Heart left ventricle (tissue), 16 donors: ENCODE measurements at regions not wholly inside any gene's neighbourhood (a gene's known extent, or its start where the extent isn't known, plus 50 kb on each side); places are given as distances from the start of the nearest gene placed in this dataset.

ENCODE experiments used
- ATAC-seq, 4 donors: fragments of 200-7000 bp; cut with Tn5 transposase; one replicate each; pipeline ENCODE4 v1.9.1; 2020 to 2022; ENCODE audit warnings: moderate library complexity in 4 of 4, mild to moderate bottlenecking in 3 of 4, moderate number of reproducible peaks in 1 of 4
- DNase-seq, 5 donors: peaks; one replicate each; pipeline ENCODE4 v3.0.0-alpha.2; 2020
- H3K27ac ChIP-seq, 12 donors: fragments of 200-600 bp; sonication (generic) in 4 of 12; one replicate each; pipeline versions ENCODE4 v1.5.0 to v1.8.0; 2016 to 2022; ENCODE audit warnings: mild to moderate bottlenecking in 2 of 12
- H3K27me3 ChIP-seq, 9 donors: fragments of 200-600 bp; sonication (generic) in 2 of 9; one replicate each; pipeline versions ENCODE4 v1.5.1 to v1.8.0; 2016 to 2022; ENCODE audit warnings: mild to moderate bottlenecking in 3 of 9
- H3K36me3 ChIP-seq, 9 donors: fragments of 200-600 bp; sonication (generic) in 2 of 9; one replicate each; pipeline versions ENCODE4 v1.5.0 to v1.8.0; 2018 to 2022; ENCODE audit warnings: mild to moderate bottlenecking in 2 of 9
- H3K4me1 ChIP-seq, 12 donors: fragments of 200-600 bp; sonication (generic) in 4 of 12; one replicate each; pipeline versions ENCODE4 v1.5.0 to v1.8.0; 2016 to 2022; ENCODE audit warnings: mild to moderate bottlenecking in 3 of 12
- H3K4me3 ChIP-seq, 12 donors: fragments of 200-600 bp; sonication (generic) in 4 of 12; one replicate each; pipeline versions ENCODE4 v1.5.0 to v1.8.0; 2017 to 2022; ENCODE audit warnings: mild to moderate bottlenecking in 9 of 12, moderate library complexity in 4 of 12
- H3K9me3 ChIP-seq, 12 donors: fragments of 200-600 bp; sonication (generic) in 4 of 12; one replicate each; pipeline versions ENCODE4 v1.5.0 to v1.8.0; 2016 to 2022; ENCODE audit warnings: mild to moderate bottlenecking in 1 of 12
- POLR2A ChIP-seq, 2 donors: fragments of 450-650 bp; IDR thresholded peaks; one replicate each; pipeline ENCODE4 v1.6.1; 2017; ENCODE audit warnings: antibody characterized with exemption in 2 of 2, mild to moderate bottlenecking in 2 of 2, moderate library complexity in 2 of 2
- WGBS, 4 donors: extraction: QIAGEN DNeasy Blood & Tissue Kit in 2 of 4; methylation state at CpG; one replicate each; pipeline versions ENCODE4 v1.1.5 to v1.1.7; 2013 to 2018; 5-methylcytosine and 5-hydroxymethylcytosine counted together
- intact Hi-C, 10 donors: fragments of 100-400 bp; cut with DNase I; formaldehyde crosslinking; loops; one replicate each; pipeline versions ENCODE4 v1.11.1 to v1.14.2; 2022
- TF ChIP-seq, protein P1 (sequence below), 12 donors: fragments of 200-600 bp; sonication (generic) in 4 of 12; IDR thresholded peaks; one replicate each; pipeline versions ENCODE4 v1.5.0 to v1.8.0; 2018 to 2022; ENCODE audit warnings: antibody characterized with exemption in 12 of 12, mild to moderate bottlenecking in 5 of 12
- donor health status: ischemic (EF 13 %, LVEDD 7.1; RV severe dilation, severe dysfunction).
- donor health status: healthy with polysubstance abuse.
- donor health status: DM: no; HTN: yes; CAD: no.
- donor health status: DM: no; HTN: no; CAD: no.
- donor health status: ischemic (EF 25% LVEDD 6.9; RV normal size, moderate dysfunction).
- donor health status: ischemic (EF 25% LVEDD 5.7; RV mildly dilated, moderate dysfunction).
- donor health status: healthy.
- donor health status: DM: yes; HTN: yes; CAD: no.
- donor health status: ischemic (EF 35%, LVEDD 5.7; RV mildly dilated, moderate dysfunction).
- donor health status: nonischemic (EF 11% LVEDD 7.7; RV severe dilation, severe dysfunction).
- donor health status: DM: yes; HTN: yes; CAD: no.
- donor health status: PGD.
- donor health status: ischemic (EF 29% LVEDD 5.4; RV normal size, mild dysfunction).
- donor health status: nonischemic (EF 23%, LVEDD 6.1; RV moderate dilation, normal function).

DNA sequence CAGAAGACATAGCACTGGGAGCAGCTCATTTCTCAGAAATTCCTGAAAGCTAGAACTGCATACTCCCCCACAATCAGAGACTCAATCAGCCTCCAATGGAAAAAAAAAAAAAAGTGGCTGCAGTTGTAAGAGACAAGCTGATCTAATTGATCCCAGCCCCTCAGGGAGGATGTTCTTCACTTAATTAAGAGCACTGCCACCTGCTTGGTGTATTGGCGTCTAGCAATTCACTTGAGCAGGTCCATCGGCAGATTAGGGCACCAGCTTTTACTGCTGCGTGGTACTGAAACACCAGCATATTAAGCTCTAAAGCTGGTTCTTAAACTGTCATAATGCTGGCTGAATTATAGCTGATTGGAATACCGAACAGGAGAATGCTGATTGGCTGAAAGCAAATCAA is 1890.1 kb upstream of the WWC1 start:
- intact Hi-C loops = no loop called here
- 65 to 89% (median 82%) methylated on average over 4 of the region's 4 CpGs for WGBS, 4 donors
- TF ChIP-seq, protein P1, sequence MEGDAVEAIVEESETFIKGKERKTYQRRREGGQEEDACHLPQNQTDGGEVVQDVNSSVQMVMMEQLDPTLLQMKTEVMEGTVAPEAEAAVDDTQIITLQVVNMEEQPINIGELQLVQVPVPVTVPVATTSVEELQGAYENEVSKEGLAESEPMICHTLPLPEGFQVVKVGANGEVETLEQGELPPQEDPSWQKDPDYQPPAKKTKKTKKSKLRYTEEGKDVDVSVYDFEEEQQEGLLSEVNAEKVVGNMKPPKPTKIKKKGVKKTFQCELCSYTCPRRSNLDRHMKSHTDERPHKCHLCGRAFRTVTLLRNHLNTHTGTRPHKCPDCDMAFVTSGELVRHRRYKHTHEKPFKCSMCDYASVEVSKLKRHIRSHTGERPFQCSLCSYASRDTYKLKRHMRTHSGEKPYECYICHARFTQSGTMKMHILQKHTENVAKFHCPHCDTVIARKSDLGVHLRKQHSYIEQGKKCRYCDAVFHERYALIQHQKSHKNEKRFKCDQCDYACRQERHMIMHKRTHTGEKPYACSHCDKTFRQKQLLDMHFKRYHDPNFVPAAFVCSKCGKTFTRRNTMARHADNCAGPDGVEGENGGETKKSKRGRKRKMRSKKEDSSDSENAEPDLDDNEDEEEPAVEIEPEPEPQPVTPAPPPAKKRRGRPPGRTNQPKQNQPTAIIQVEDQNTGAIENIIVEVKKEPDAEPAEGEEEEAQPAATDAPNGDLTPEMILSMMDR (IDR thresholded peaks at IDR 0.05) = no peak

GRCh38 chr5:166412191-166412590 is 1879.3 kb upstream of the WWC1 start:
- ATAC-seq (no peak), DNase-seq (no peak)
- intact Hi-C loops = no loop called here
- Histone ChIP-seq H3K27ac (no peak overlapping the region), H3K36me3 (no peaks in the 10 kb centered on the region), H3K4me3 (no peak overlapping the region), H3K9me3 (peaks cover 0 to 4% (median 0%) of the 10 kb centered on the region in 12 donors), H3K4me1 (no peaks in the 10 kb centered on the region), H3K27me3 (no peaks in the 10 kb centered on the region)
- 83 to 88% (median 86%) methylated on average over 11 of the region's 11 CpGs for WGBS, 4 donors
- TF ChIP-seq, protein P1 (IDR thresholded peaks at IDR 0.05) = no peak
- TF ChIP-seq POLR2A (IDR thresholded peaks at IDR 0.05) = no peak

More for the DNA sequence above, 1890.1 kb upstream of the WWC1 start:
- Histone ChIP-seq H3K4me3 (no peak overlapping the region), H3K9me3 (peaks cover 0 to 3% (median 0%) of the 10 kb centered on the region in 12 donors), H3K27ac (no peak overlapping the region), H3K27me3 (no peaks in the 10 kb centered on the region), H3K4me1 (no peaks in the 10 kb centered on the region), H3K36me3 (no peaks in the 10 kb centered on the region)
- DNase-seq = no peak
- no peak for ATAC-seq

GRCh38 chr5:166427211-166427610 is 1864.2 kb upstream of the WWC1 start:
- DNase-seq = no peak
- Histone ChIP-seq H3K4me3 (no peak overlapping the region), H3K27me3 (no peaks in the 10 kb centered on the region), H3K27ac (no peak overlapping the region), H3K36me3 (no peaks in the 10 kb centered on the region), H3K4me1 (no peaks in the 10 kb centered on the region), H3K9me3 (no peaks in the 10 kb centered on the region)
- ATAC-seq = no peak
- 16 to 24% (median 22%) methylated on average over 3 of the region's 3 CpGs for WGBS, 4 donors
- TF ChIP-seq POLR2A (IDR thresholded peaks at IDR 0.05) = no peak
- TF ChIP-seq, protein P1 (IDR thresholded peaks at IDR 0.05) = no peak
- intact Hi-C loops = no loop called here

GRCh38 chr5:166428264-166428803 is 1863.1 kb upstream of the WWC1 start:
- Histone ChIP-seq H3K4me3 (no peak overlapping the region), H3K27ac (no peak overlapping the region), H3K36me3 (no peaks in the 10 kb centered on the region), H3K27me3 (no peaks in the 10 kb centered on the region), H3K9me3 (no peaks in the 10 kb centered on the region), H3K4me1 (no peaks in the 10 kb centered on the region)
- ATAC-seq (no peak), DNase-seq (no peak)
- WGBS, 4 donors = 50 to 75% (median 69%) methylated on average over 2 of the region's 2 CpGs
- intact Hi-C loops = no loop called here
- TF ChIP-seq POLR2A (IDR thresholded peaks at IDR 0.05) = no peak
- TF ChIP-seq, protein P1 (IDR thresholded peaks at IDR 0.05) = no peak
